Activated CD4-positive, alpha-beta T cell treated with anti-CD3 and anti-CD28 coated beads for 24 hours (primary cell): ENCODE measurements at regions not wholly inside any gene's neighbourhood (a gene's known extent, or its start where the extent isn't known, plus 50 kb on each side); places are given as distances from the start of the nearest gene placed in this dataset.

Experiments
- DNase-seq, 2 donors: peaks; one replicate each; pipeline ENCODE4 v3.0.0-alpha.2; 2020; ENCODE audit warnings: low read depth in 2 of 2

DNA sequence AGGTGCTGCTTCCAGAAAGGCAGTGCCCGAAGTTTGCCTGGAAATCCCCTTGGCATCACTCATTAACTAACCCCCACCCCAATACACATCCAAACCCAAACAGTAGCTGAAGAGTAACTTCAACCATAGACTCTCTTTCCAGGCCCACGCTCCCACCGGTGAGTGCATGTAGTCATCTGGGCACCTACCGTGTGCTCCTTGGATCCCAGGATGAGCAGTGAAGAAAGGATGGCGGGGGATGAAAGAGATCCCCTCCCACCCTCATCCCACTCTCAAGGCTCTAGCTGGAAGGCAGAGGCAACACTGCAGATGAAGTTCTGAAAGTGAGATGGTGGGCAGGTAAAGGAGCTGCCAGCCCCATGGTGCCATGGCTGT is 305.0 kb downstream of the SOX9 start:
- DNase-seq, result no peak

DNA sequence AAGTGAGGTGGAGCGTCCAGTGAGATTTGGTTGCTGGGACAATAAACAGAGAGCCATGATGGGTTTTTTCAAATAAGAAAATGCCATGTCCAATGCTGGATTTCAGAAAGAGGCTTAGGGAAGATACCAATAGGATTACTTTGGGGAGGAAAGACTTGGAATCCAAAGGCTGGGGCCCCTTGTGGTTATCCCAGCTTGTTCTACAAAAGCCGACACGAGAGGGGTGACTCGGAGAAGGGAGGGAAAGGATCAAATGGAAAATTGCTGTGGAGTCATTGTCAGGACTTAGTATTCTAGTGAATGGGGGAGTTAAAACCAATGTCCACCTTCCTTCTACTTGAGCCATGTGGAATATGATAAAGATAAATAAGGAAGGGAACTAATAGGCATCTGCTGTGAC is 305.5 kb downstream of the SOX9 start:
- DNase-seq, result no peak

DNA sequence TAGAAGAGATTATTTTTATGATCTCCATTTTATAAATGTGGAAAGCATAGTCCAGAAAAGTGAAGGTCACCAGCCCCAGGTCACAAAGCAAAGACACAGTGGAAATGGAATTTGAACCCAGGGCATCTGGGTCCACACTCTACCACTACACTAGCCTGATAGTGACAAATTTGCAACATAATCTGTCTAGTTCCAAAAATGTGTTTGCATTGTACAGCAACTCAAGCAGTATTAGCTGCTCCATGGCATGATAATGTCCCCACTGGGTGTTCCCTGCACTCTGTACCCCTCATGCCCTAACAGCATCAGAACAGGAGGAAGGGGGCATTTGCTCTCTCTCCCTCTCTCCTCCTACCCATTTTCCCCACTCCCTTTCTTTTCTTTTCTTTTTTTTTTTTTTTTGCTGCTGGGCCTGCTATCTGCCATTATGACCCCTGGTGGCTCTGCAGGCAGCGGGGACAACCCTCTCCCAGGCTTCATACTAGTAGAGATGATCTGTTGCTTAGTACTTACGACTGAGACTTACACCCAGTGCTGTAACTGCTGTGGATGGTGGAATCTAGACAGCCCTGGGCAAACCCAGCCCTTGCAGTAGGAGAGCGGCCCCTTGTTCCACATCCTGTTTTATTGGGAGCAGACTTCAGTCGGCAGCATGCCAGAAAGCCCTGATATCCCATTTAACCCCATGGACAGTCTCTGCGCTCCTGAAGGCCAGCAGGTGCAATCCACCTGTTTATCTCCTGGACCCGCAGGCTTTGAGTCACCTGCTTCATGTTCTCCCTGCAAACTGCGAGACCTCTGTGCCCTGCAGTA is 306.3 kb downstream of the SOX9 start:
- no peak for DNase-seq

DNA sequence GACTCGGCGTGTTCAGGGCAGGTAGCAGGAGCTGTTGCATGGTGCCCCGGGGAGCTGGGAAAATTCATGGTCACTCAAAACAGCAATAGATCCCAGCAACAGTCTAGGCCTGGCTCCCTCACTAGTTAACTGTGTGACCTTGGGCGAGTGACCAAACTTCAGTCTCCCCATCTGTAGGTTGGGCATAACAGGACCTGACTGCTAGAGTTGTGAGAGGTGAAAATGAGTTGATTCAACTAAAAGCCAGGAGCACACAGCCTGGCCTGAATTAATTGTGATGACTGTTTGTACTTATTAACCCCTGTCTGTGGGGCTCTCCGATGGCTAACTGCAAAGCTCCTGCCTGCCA is 306.9 kb downstream of the SOX9 start:
- no peak for DNase-seq

DNA sequence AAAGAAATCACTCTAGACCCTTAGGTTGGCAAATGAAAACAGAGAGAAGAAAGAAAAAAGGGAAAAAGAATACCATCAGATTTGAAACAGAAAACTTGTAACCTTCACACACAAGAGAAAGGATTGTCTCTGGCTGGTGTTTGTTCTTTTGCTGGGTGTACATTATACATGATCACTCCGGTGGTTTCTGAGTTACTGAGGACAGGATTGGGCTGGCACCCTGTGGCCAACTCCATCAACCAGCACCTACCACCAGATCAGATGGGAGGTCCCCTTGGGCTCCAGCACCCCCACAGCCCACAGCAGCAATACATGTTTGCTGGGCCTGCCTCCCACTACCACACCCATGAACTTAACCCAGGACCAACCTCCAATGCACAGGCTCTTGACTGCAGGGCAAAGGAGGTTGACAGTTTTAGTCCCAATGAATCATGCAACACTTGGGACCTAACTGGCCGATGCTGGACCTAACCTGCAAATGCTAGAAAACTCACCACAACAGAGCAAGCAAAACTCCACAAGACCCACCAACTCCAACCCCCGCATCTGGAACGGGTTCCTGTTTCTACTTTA is 308.3 kb downstream of the SOX9 start:
- DNase-seq, result no peak

DNA sequence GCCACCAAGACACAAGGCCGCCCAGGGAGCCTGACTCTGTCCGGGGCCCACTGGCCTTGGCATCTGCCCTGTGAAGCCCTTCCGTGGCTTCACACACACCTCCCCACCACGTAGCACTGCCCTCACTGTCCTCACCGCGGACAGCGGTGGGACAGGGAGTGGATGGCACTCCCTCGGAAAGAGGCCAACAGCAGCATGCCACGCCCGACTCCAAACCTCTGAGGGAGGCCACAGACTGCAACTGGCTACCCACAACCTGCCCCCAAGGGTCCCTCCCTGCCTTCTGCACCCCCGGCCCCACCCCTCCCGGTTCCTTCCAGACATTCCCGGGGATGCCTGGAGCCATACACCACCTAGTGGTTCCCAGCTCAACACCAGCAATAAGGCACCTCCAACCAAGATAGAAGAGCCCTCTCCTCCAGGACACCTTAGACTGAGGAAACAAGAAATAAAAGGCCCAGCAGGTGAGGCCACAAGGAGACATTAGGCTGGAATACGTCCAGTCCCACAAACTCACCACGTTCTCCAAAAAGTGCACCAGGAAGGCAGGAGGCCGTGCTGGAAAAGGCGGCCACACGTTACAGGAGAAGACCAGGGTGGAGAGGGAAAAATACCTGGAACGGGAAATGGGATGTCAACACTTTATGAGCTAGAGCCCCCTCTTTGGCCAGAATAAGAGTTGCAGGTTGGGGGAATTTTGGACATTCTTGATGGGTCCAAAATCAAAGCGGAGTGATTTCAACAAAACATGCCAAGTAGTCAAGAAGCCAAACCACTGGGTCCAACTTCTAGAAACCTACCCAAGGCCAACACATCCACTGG is 310.0 kb downstream of the SOX9 start:
- DNase-seq, result no peak

DNA sequence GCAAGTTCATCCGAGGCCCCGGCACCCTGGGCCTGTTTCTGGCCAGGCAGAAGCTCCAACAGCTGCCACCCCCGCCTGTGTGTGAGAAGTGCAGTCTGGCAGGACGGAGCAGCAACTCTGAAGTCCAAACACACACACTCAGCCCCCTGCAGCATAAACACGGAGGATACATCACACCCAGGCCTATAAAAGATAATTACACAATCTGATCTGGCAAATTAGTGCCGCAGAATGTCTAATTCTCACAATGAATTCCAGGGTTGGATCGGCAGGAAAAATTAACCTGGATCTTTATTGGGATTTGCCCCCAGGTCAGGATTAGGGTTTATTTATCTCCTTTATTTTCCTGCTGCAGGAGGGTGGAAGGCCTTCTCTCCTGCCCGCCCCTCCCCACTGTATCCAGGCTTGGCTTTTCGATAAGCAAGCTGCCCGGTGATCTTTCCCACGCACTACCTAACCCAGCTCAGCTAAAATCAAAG is 311.4 kb downstream of the SOX9 start:
- DNase-seq, result no peak

DNA sequence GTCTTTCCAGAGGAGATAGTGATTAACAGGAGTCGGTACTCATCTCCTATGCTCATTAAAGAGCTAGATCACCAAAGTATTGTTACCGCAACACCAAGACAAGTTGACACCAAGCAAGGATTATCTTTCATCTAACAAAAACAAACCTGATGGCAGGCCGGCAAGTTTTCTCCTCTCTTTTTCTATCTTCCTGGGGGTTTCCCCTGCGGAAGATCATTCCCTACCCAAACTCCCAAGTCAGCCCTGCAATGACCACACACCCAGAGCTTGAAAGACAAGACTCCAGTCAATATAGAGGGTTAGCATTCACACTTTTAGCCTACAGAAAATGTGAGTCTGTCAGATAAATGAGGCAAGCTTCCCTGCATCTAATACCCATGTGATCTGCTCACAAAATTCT is 312.1 kb downstream of the SOX9 start:
- DNase-seq, result no peak

DNA sequence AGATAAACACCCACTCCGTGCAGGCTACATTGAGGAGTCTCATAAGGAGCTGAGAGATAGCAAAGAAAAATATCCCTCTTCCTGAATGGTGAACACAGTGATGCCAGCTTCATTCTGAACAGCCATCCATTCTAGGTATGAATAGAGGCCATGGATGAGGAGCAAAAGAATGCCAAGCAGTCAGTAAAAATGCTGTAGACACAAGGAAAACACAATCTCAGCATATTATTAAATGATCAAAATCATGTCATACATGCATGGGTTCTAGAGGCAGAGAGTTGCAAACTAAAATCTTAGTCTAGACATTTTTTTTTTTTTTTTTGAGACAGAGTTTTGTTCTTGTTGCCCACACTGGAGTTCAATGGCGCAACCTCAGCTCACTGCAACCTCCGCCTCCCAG is 313.0 kb downstream of the SOX9 start:
- DNase-seq, result no peak

DNA sequence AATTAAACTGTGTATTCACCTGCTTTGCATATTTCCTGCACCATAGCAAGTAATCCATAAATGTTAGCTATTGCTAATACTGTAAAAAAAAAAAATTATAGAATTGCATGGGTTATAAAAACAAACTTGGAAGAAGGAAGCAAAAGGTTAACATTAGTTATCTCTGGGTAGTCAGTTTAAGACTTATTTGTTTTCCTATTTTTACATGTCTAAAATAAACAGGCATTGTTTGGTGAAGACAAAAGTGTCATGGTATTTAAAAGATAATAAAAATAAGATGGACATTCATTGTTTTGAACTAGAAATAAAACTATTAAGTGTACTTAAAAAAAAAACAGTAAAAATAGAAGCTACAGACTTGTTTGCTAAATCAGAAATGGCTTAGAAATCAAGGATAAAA is 313.8 kb downstream of the SOX9 start:
- DNase-seq, result no peak

DNA sequence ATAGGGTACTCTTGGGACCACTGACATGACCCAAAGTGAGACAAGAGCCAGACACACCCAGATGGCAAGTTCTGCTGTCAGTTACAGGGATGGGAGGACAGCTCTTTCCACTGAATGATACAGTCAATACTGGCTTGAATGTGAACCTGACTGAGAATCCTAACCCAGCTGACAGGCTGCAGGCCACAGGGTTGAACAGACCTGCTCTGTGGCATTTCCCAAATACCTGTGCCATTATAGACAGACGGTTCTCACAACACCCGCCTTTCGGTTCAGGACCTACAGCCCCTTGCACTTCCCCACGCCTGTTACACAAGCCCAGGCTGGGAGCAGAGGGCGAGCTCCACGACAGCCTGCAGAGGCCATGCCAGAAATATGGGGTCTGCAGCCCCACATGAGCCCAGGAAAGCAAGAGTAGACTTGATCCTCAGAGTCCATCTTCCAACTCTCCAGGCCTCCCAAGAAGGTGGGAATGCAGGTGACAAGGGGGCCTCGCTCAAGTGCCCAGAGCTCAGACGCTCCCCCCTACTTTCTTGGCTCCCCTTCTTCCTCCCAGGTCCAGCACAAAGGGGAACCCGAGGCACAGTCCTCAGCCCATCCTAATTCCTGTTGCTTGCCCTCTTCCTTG is 314.3 kb downstream of the SOX9 start:
- no peak for DNase-seq

DNA sequence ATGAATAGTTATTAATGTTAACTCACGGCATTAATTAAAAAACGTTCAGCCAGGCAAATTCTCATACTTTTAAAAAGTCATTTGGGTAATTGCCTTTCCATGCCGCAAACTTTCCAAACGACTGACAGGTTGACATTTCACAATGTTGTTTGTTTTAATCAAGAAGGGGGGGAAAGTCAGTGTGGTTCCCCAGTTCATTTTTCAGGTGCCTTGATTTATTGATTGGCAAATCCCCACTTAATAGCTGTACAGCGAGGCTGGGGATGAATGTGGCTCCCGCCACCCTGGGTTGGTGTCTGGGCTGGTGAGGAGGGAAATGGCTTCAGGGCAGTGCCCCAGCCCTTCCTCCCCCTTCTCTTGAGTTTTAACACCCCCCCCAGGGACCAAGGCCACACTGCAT is 318.0 kb downstream of the SOX9 start:
- no peak for DNase-seq

DNA sequence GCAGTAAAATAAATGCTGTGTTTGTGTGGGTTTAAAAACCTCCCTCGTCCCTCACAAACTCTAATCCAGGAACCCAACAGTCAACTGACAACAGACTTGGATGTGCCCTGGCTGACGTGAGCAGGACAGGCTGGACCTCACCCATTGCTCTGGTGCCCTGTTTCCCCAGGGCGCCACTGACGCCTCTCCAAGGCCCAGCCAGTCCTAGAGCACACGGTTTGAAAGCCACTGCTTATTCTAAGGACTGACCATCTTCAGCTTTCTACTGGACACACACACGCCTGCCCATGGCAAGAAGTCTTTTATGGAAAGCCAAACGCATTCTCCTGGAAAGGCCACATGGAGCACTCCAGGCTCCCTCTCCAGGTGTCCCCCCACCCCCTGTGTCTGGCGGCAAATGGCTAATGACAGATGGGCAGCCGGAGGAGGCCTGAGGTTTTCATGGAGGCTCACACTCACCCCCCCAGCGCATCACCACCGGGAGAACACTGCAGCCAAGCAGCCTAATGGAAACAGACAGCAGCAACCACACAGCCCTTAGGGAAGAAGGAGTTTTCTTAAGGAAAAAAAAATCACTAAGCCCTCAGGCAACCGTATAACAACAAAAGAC is 319.2 kb downstream of the SOX9 start:
- DNase-seq, result no peak

DNA sequence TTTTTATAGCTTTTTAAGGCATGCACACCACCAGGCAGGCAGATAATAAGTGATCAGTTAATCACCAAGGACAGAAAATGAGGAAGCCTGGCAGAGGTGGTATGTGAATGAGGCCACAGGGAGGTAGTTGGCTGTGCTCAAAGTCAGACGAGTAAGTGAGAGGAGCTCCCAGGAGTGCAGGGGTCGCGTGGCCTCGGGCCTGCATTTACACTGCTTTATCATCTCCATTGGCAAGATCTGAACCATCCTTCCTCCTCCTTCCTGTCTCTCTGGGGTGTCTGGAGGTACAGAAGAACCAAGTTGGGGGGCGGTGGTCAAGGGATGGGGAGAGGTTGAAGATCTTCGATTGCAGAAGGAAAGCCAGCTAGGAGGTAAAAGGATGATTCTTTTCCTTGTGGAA is 320.1 kb downstream of the SOX9 start:
- no peak for DNase-seq

DNA sequence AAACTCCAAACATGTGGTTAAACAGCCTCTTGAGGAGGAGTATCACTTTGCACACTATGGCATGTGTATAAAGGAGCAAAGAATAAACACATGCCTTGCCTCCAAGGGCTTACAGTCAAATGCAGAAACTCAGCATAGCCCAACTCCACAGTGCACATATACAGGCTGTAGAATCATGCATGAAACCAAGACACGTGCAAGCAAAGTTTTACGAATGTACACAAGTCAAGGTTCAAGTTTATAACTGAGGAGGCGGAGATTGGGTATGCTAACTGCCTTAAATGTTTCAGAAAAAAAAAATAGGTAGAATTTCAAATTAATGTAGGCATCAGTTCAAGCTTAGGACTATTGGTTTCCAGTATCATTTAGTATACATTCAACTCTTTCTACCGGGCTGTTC is 321.1 kb downstream of the SOX9 start:
- DNase-seq, result no peak

DNA sequence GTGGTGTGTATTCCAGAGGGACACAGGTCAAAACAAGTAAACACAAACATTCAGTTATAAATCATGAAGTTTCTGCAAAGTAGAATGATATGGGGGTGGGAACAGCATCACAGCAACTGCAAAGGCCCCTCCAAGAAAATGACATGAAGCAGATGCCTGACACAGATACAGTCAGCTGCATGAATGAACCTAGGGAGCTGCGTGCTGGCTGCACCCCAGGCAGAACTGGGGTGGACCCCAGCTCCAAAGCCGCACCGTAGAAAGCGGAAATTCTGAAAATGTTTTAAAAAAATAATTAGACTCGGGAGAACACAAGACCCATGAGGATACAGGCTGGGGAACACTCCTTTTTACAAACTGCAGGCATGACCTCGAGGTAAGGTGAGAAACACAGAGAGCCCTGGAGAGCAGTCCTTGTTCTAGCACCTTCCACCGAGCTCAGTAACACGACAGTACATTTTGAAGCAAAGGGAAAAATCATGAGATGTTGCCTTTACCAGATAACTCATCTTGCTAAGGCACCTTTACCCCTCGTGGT is 323.8 kb downstream of the SOX9 start:
- DNase-seq, result no peak

DNA sequence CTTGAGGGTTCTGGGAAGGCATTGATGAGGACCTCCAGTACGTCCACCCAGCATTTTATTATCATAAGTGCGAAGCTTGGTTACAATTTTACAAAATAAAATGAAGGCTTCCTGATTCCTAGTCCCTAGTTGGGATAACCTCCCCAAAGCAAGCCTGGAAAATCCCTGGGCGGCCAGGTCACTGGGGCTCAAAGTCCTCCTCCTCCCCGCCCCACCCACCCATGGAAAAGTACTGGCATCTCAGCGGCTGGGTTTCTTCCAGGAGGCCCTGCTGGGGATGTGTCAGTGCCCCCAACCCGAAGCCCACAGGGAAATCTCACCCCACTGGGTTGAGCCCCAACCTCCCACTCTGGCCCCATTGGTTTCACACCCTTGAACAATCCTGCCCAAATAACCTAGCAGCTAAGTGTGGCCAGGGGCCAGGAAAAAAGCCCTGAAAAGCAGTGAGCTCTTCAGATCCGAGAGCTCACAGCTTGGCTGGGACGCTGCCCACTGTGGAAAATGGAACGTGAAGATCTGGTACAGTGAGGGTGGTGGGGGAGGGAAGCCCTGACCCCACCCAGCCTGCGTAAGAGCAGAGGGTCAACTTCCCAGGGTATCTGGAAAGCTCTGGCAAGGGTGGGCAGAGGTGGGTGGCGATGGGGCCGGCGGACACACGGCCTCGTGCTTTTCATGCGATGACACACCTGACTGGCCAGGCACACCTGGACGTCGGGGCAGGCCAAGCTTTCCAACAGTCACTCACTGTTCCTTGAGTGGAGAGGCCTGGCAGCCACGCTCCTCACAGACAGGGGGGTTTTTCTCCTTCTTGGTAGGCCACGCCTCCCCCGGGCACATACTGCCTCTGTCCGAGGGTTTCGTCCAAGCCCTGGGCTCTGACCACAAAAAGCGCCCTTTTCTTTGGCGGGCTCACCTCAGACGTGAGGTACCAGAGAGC is 324.5 kb downstream of the SOX9 start:
- no peak for DNase-seq

DNA sequence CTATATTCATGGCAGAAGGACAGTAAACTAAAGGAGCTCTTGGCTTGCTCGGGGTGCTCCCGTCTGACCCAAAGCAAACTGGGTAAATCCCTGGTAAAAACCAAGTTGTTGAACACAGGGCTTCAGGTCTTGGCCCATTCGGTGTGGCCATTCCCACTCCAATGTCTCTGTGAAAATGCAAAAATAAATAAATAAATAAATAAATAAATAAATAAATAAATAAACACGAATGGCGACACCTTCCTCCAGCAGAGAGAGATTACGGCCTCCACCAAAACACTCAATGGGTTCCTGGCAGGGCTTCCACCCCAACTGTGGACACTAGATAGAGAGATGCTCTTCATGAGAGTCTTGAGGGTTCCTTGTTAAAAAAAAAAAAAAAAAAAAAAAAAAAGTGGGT is 325.3 kb downstream of the SOX9 start:
- DNase-seq, result no peak

DNA sequence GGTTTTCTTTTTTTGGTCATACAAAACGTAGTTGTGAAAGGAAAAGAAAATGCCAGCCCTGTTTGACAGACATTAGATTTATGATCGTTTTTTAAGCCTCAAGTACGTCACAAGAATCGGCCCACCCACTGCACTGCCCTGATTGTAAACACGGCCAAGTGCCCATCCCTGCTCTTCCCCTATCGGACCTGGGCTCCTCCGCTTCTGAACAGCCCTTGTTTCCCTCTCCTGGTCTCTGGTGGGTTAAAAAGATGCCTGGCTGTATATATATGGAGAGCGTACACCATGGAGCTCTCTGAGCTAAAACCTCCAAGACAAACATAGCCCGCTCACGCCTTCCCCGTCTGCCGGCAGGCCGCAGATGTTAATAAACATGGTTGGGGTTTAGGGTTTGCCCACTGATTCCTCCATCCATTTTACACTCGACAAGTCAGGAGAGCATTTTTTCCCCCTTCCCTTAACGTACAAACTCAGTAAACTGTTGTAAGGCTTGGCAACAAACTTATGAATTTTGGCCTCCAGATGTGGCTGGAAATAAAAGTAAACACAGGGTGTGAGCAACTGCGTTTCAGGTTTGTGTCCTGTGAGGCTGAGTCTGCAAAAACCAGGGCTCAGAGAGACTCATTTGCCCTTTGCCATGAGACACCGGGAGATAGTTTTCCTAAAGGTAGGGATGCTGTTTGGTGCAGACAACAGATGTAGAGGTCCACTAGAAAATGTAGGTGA is 325.9 kb downstream of the SOX9 start:
- DNase-seq, result no peak

DNA sequence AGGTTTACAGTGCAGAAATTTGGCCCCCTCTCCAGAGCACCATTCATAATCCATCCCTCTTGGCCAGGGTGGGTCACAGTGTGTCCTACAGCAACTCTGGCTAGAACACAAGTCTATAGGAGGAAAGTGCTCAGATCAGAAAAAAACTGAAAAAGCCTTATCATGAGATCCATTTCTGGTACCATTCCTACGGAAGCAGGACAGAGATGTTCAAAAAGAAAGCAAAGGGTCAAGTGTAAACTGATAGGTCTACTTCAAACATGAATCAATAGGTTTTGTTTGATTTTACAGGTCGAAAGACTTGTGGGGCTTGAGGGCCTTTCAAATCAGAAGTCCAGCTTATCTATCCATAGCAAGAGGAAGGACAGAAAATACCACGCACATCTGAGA is 326.4 kb downstream of the SOX9 start:
- DNase-seq, result no peak
